Osteoblast (primary cell): ENCODE measurements at regions not wholly inside any gene's neighbourhood (a gene's known extent, or its start where the extent isn't known, plus 50 kb on each side); places are given as distances from the start of the nearest gene placed in this dataset.
"Not testable (repeated sequence)": the region's sequence is repeated elsewhere in the genome, so short reads cannot be mapped to it uniquely, and the experiment has no call there.

Source experiments
- DNase-seq: peaks from one replicate; pipeline ENCODE4 v3.0.0; 2011; ENCODE audit warnings: low spot score, mixed read lengths; ENCODE audit not compliant: insufficient read length; ENCODE audit errors: missing footprints
- H2AFZ ChIP-seq: 2 replicates; pipeline ENCODE4 v1.6.0; 2011; ENCODE audit warnings: mild to moderate bottlenecking, low read length
- H3K27ac ChIP-seq: 2 replicates; pipeline ENCODE4 v1.5.1; 2011; ENCODE audit warnings: mild to moderate bottlenecking, low read depth, low read length, moderate library complexity
- H3K27me3 ChIP-seq: 2 replicates; pipeline ENCODE4 v1.6.0; 2012; ENCODE audit warnings: mild to moderate bottlenecking, control low read depth, inconsistent platforms, low read length, moderate library complexity; ENCODE audit not compliant: insufficient read depth
- H3K36me3 ChIP-seq: 2 replicates; pipeline ENCODE4 v1.5.1; 2011; ENCODE audit warnings: mild to moderate bottlenecking, low read length, control low read depth, moderate library complexity; ENCODE audit not compliant: insufficient read depth
- H3K4me1 ChIP-seq: 2 replicates; pipeline ENCODE4 v1.5.1; 2011; ENCODE audit warnings: mild to moderate bottlenecking, low read length, control low read depth, moderate library complexity; ENCODE audit not compliant: insufficient read depth
- H3K4me2 ChIP-seq: 2 replicates; pipeline ENCODE4 v1.6.0; 2011; ENCODE audit warnings: mild to moderate bottlenecking, low read length; ENCODE audit not compliant: insufficient read depth
- H3K4me3 ChIP-seq: fragments of 200-600 bp; sonication (generic); 3 replicates; pipeline ENCODE4 v1.5.1; 2012; ENCODE audit warnings: mild to moderate bottlenecking, low read length, inconsistent platforms; ENCODE audit not compliant: insufficient read depth
- H3K79me2 ChIP-seq: 2 replicates; pipeline ENCODE4 v1.6.0; 2012; ENCODE audit warnings: mild to moderate bottlenecking, low read length, control low read depth, inconsistent platforms; ENCODE audit not compliant: insufficient read depth
- H3K9me3 ChIP-seq: 2 replicates; pipeline ENCODE4 v1.5.1; 2011; ENCODE audit warnings: low read depth, low read length, control low read depth
- H4K20me1 ChIP-seq: 2 replicates; pipeline ENCODE4 v1.6.0; 2012; ENCODE audit warnings: mild to moderate bottlenecking, low read length, control low read depth; ENCODE audit not compliant: insufficient read depth
- CTCF ChIP-seq: IDR thresholded peaks from 2 replicates; pipeline ENCODE4 v1.5.1; 2011; ENCODE audit warnings: mild to moderate bottlenecking, low read depth, low read length, moderate library complexity; ENCODE audit errors: extremely low read depth

- Histone ChIP-seq H3K9me3 (no peaks in the 10 kb centered on the region), H4K20me1 (no peaks in the 10 kb centered on the region), H3K4me3 (no peak overlapping the region), H2AFZ (no peak overlapping the region), H3K27ac (no peak overlapping the region), H3K4me1 (no peaks in the 10 kb centered on the region), H3K27me3 (no peaks in the 10 kb centered on the region), H3K79me2 (no peaks in the 10 kb centered on the region), H3K36me3 (no peaks in the 10 kb centered on the region), H3K4me2 (no peak overlapping the region)
- DNase-seq = no peak
- no peak for TF ChIP-seq CTCF
These were observed 1048.8 kb downstream of the GATA3 start for GRCh38 chr10:9103301-9103700.

GRCh38 chr10:9111976-9112375 lies 1057.5 kb downstream of the GATA3 start:
- Histone ChIP-seq H3K4me2 (no peak overlapping the region), H3K4me1 (no peaks in the 10 kb centered on the region), H2AFZ (no peak overlapping the region), H3K27ac (no peak overlapping the region), H3K4me3 (no peak overlapping the region), H4K20me1 (no peaks in the 10 kb centered on the region), H3K9me3 (no peaks in the 10 kb centered on the region), H3K79me2 (no peaks in the 10 kb centered on the region), H3K27me3 (no peaks in the 10 kb centered on the region), H3K36me3 (no peaks in the 10 kb centered on the region)
- no peak for TF ChIP-seq CTCF
- DNase-seq = no peak

- Histone ChIP-seq H3K4me2 (no peak overlapping the region), H3K27me3 (no peaks in the 10 kb centered on the region), H3K9me3 (no peaks in the 10 kb centered on the region), H2AFZ (no peak overlapping the region), H3K4me1 (no peaks in the 10 kb centered on the region), H3K79me2 (no peaks in the 10 kb centered on the region), H4K20me1 (no peaks in the 10 kb centered on the region), H3K36me3 (no peaks in the 10 kb centered on the region), H3K27ac (no peak overlapping the region), H3K4me3 (no peak overlapping the region)
- no peak for DNase-seq
- TF ChIP-seq CTCF = no peak
These were observed 1072.2 kb downstream of the GATA3 start for GRCh38 chr10:9126728-9127127.

- Histone ChIP-seq H3K4me3 (no peak overlapping the region), H3K9me3 (no peaks in the 10 kb centered on the region), H2AFZ (no peak overlapping the region), H3K4me2 (no peak overlapping the region), H3K27me3 (no peaks in the 10 kb centered on the region), H4K20me1 (no peaks in the 10 kb centered on the region), H3K27ac (no peak overlapping the region), H3K4me1 (no peaks in the 10 kb centered on the region), H3K79me2 (no peaks in the 10 kb centered on the region), H3K36me3 (no peaks in the 10 kb centered on the region)
- DNase-seq = no peak
- TF ChIP-seq CTCF = no peak
These were observed 1082.9 kb downstream of the GATA3 start for GRCh38 chr10:9137368-9137767.

GRCh38 chr10:9138829-9139228 lies 1084.3 kb downstream of the GATA3 start:
- not testable (repeated sequence) for H3K4me1 ChIP-seq, H4K20me1 ChIP-seq, H3K4me3 ChIP-seq, H2AFZ ChIP-seq, H3K79me2 ChIP-seq, H3K4me2 ChIP-seq, H3K27me3 ChIP-seq, H3K36me3 ChIP-seq, H3K9me3 ChIP-seq, DNase-seq, H3K27ac ChIP-seq
